KG1 (cell line): ENCODE measurements at regions not wholly inside any gene's neighbourhood (a gene's known extent, or its start where the extent isn't known, plus 50 kb on each side); places are given as distances from the start of the nearest gene placed in this dataset.

ENCODE experiments used
- DNase-seq: peaks from one replicate; lab custom pipeline; 2025; lab: John Stamatoyannopoulos, UW

- DNase-seq, result no peak
These were observed 235.6 kb upstream of the PRDM1 start for GRCh38 chr6:105850261-105851112.

- no peak for DNase-seq
These were observed 236.4 kb upstream of the PRDM1 start for GRCh38 chr6:105849746-105850145.

DNA sequence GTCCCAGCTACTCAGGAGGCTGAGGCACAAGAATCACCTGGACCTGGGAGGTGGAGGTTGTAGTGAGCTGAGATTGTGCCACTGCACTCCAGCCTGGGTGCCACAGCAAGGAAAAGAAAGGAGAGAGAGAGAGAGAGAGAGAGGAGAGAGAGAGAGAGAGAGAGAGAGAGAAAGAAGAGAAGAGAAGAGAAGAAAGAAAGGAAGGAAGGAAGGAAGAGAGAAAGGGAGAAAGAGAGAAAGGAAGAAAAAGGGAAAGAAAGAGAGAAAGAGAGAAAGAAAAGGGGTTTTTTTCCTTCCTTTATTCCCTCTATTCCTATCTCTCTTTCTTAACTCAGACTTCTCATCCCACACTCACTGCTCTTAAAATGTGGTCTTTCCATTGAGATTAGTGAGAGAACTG lies 238.7 kb upstream of the PRDM1 start:
- no peak for DNase-seq

- DNase-seq, result no peak
These were observed 241.8 kb upstream of the PRDM1 start for GRCh38 chr6:105844275-105844883.

DNA sequence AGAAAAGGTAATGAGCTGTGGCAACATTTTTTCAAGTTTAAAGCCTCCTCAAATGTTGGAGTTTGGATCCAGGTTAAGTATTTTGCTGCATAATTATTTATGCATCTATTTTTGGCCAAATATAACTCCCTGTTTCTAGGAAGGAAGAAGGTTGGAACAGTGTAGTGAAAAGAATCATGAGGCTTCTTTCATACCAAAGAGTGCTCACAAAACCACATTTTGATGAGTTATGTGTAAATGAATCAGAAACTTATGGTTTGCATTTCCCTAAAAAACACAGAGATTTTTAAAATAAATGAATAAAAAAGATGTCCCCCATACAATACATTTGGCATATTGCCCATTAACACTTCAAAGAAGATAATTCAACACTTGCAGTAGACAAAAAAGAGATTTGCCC lies 246.9 kb upstream of the PRDM1 start:
- no peak for DNase-seq

DNA sequence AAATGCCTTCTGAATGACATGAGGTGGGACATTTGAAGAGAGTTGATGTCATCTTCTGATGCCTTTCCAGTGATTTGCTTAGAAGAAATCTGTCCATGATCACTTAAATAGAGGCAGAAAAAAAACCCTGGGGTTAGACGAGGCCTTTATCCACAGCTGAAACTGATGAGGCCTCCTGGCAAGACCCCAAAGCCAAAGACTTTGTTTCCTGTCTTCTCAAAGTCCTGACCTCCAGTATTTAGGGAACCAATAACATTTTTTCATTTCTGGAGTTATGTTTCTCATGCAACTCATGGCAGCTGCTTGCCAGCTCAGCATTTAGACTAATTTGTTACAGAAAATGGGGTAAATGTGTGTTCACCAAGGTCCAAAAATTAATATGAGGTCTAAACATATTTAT lies 248.0 kb upstream of the PRDM1 start:
- DNase-seq, result no peak

DNA sequence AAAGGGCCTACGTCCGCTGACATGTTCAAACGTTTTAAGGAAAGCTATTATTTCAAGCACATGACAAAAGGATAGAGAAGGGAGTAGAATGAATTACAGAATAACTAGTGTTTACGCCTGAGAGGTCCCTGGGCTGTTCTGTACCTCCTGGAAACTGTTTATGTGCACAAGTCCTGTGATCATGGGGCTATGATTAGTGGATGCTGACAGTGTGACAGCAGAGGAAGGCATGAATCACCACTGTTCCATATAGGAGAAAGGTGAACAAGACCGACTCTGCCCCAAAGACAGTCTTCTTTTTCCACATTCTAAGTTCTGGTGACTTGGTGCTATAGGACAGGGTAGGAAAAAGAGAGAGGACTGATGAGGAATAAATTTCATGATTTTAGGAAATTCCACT lies 249.2 kb upstream of the PRDM1 start:
- no peak for DNase-seq

DNA sequence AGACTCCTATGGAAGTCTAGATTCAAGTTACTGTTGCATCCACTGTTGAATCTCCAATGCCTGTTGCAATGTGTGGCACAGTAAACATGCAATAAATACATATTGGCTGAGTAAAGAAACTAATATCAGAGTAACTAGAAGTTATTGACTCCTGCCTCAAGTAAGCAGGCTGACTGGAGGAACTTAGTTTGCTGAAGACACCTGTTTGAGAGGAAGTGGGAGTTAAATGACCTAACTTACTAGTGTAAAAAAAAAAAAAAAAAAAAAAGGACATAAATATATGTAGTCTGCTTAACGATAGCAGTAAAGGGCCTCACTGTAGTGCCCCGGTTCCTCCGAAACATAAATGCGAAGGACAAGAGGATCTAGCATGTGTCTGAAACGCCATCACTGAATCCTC lies 249.8 kb upstream of the PRDM1 start:
- DNase-seq, result no peak

GRCh38 chr6:105835373-105835772 lies 250.8 kb upstream of the PRDM1 start:
- no peak for DNase-seq

- DNase-seq, result no peak
These were observed 251.9 kb upstream of the PRDM1 start for GRCh38 chr6:105833959-105834947.

DNA sequence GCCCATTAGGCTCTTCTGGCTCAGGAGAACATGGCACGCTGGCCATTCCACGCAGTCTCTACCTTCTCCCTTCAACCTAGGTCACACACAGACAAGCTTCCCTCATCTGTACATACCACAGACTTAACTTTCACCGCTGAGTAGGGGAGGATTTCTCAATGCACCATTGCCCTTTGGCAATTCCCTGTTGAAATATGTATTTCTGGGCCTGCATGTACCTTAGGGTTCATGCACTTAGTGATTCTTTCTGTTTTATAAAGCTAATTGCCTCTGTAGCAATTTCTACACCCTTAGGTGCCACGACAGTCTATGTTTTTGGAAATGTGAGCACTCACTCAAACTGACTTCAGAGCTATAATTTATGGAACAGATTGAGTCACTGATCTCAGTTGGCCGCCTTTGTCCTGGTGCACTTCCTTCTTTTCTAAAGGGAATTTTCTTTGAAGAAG lies 253.8 kb upstream of the PRDM1 start:
- DNase-seq, result no peak

GRCh38 chr6:105831311-105832097 lies 254.6 kb upstream of the PRDM1 start:
- DNase-seq, result no peak

DNA sequence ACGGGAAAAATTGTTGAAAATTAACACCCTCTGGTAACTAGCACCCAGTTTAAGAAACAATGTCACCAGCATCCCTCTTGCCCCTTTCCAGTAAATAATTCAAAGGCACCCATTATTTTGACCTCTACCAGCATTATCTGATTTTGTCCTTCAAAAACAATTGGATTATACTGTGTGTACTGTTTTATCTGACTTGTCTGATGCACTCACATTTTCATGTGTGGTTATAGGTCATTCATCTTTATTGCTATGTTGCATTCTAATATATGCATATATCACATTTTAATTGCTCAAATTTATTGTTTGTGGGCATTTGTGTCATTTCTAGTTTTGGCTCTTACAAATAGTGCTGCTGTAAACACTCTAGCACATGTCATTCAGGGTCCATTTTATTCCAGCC lies 260.9 kb upstream of the PRDM1 start:
- DNase-seq, result no peak

- DNase-seq, result no peak
These were observed 261.4 kb upstream of the PRDM1 start for GRCh38 chr6:105824732-105825131.

DNA sequence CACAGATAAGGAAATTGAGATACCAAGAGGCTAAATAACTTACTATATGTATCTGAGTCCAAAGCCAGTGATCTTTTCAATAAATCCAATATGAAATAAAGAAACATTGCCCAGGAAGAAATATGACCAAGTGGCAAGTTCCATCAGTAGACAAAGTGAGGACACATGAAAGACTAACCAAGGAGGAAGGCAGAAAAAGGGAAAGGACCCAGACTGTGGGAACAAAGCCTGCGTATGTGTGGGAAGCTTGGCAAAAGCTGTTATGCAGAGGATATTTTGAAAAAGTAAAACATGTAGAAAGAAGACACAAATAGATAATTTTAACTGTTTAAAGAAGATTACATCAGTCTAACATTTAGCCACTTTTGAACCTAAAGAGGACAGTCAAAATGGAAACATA lies 264.4 kb upstream of the PRDM1 start:
- no peak for DNase-seq

- no peak for DNase-seq
These were observed 265.1 kb upstream of the PRDM1 start for GRCh38 chr6:105821027-105821426.

- DNase-seq, result no peak
These were observed 266.4 kb upstream of the PRDM1 start for GRCh38 chr6:105819745-105820144.

DNA sequence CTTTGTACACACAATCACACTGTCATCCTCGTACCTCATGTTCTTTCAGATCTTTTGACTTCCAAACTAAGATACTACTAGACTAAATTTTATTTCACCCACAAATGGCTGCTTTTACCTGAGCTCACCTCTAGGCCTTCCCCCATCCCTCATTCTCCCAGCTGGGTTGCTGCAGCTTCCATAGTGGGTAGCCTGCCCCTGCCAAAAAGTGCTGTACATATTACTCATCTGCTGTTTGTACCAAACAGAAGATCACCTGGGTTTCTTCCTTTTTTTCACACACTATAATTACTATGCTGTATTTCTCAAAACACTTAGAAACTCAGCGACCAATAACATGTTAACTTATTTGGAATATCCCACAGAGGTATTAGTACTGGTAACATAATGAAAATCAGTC lies 267.6 kb upstream of the PRDM1 start:
- no peak for DNase-seq

DNA sequence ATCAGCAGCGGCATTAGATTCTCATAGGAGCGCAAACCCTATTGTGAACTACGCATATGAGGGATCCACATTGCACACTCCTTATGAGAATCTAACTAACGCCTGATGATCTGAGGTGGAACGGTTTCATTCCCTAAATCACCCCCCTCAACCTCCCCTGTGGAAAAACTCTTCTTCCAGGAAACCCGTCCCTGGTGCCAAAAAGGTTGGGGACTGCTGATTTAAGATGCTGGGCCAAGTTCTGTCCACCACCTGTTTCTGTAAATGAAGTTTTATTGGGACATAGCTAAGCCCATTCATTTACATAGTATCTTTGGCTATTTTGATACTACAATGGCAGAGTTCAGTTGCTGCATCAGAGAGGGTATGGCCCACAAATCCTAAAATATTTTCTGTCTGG lies 268.2 kb upstream of the PRDM1 start:
- no peak for DNase-seq

GRCh38 chr6:105817370-105817769 lies 268.8 kb upstream of the PRDM1 start:
- no peak for DNase-seq

- no peak for DNase-seq
These were observed 269.3 kb upstream of the PRDM1 start for GRCh38 chr6:105816847-105817246.
